KBM-7 (cell line): ENCODE measurements at regions not wholly inside any gene's neighbourhood (a gene's known extent, or its start where the extent isn't known, plus 50 kb on each side); places are given as distances from the start of the nearest gene placed in this dataset.

Source experiments
- DNase-seq: peaks from one replicate; pipeline ENCODE4 v3.0.0-alpha.2; 2015
- in situ Hi-C: fragments of 300-500 bp; cut with MboI; formaldehyde crosslinking; loops from 2 replicates; pipeline ENCODE4 v1.14.3; 2020; ENCODE audit warnings: low sequenced_read_pairs, low pct_unique_long_range_greater_than_20kb, mixed read lengths

DNA sequence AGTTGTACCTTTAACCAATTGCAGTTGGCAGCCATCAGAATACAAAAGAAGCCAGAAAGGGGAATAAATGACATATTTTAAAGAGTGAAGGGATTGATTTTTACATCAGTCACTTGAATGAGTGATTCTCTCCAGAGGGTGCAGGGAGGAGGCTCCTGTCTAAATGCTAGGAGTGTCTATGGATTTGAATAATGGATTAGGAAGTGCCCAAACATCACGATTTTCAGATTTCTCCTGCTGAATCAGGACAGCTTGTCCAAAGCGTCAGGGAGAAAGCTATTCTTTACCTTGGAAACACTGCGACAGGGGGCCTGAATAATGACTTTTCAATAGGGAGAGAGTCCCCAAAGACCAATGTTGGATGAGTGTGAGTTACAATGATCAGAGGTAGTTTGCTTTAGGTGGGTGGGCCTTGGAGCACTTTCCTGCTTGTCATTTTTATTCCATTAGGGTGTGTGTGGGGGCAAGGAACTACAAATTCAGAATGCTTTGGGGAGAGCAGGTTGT, 735.5 kb downstream of the KCNA4 start:
- no peak for DNase-seq
- in situ Hi-C loops, result no loop called here

DNA sequence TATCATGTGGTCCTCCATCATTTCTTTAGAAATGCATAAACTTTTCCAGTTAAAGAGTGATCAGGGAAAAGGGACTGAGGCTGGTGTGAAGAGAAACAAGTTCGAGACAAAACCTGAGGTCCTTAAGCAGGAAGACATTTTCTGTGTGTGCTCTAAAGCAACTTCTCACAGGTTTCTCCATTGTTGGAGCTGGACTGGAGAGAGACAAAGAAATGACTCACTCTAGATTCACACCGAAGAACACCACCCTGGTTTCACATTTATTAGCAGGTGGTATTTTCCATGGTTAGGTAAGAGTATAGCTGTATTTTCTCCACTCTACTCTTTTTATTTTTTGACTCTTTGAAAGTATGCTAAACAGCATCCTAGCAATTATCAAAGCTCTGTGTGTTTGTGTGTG, 736.4 kb downstream of the KCNA4 start:
- DNase-seq, result no peak
- in situ Hi-C loops, result no loop called here

DNA sequence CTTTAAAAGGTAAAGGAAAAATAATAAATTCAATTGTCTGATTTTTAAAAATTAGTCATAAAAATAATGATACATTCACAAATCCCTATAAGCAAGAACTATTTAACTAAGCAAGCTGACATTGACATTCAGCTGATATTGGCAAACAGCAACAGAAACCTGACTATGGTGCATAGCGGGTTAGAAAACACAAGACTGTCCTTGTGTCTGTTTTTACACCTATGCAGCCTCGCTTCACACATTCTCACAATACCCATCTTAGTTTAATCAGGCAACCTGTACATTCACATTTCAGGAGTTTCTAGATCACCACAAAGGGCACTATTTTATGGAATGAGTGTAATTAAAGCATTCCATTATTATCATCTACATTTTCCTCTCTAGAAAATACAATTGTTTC, 737.1 kb downstream of the KCNA4 start:
- in situ Hi-C loops, result no loop called here

DNA sequence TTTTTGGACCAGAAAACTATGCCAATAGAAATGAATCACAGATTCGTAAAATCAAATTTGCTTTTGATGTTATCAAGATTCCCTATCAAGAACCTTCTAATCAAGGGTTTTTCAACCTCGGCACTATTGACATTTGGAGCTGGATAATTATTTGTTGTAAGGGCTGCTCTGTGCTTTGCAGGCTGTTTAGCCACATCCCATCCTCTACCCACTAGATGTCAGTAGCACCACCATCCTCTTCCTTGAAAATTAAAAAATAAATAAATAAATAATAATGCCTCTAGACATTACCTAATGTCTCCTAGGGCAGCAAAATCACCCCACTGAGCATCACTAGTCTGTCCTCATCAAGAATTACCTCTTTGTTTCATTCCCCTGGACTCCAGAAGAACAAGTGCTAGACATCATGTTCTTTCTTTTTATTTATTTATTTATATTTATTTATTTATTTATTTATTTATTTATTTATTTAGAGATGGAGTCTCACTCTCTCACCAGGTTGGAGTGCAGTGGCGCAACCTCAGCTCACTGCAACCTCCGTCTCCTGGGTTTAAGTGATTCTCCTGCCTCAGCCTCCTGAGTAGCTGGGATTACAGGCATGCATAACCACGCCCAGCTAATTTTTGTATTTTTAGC, 744.7 kb downstream of the KCNA4 start:
- in situ Hi-C loops, result no loop called here
- DNase-seq, result no peak

More for the DNA sequence above, 737.1 kb downstream of the KCNA4 start:
- DNase-seq, result no peak

DNA sequence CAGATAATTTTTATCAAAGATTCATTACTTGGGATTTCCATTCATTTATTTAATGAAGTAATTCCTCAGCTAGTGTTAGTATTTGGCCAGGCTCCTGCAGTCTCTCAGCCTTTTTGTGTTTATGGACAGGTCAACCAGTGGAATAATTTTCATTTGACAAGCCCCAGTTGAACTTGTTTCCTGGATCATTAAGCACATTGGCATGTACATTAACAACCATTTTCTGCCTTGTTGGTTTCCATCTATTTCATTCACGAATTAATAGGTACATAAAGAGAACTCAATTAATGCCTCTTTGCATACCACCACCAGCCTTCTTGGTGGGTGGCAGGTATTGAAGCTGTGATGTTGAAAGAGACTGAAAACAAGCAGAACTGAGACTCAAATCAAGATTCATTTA, 745.2 kb downstream of the KCNA4 start:
- in situ Hi-C loops, result no loop called here
- DNase-seq, result no peak

DNA sequence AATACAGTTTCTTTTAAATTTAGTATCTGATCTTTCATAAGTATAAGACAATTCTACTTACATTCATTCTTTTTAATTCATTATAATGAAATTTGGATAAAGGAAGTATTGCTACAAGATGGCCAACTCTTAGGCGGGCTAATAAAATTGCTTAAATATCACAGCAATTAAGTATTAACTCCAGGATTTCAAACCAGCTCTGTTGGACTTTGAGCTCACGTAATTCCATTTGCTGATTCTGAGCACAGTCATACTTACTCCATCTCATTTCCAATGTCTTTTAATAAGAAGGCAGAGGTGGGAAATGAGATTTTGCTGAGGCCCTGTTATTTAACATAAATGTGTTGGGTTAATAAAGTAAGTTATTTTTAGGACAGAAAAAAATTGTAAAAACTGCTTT, 748.1 kb downstream of the KCNA4 start:
- DNase-seq, result no peak
- in situ Hi-C loops, result no loop called here

DNA sequence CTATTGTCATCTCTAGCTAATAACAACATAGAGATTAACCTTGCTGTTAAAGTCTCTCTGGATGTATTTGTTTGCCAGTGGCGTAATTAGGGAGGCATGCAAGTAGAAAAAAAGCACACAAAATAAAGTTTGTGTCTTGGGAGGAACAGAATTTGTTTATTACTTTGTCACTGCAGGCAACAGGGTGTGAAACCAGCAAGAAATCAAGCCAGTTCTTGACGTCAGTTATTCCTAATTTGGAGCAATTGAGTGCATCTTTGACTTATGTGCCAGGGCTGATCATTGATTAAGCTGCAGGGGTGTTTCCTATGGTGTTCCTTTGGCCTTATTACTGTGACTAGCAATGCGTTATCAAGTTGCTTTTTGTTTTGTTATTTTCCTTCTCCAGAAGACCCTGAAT, 751.0 kb downstream of the KCNA4 start:
- no peak for DNase-seq
- in situ Hi-C loops, result no loop called here

DNA sequence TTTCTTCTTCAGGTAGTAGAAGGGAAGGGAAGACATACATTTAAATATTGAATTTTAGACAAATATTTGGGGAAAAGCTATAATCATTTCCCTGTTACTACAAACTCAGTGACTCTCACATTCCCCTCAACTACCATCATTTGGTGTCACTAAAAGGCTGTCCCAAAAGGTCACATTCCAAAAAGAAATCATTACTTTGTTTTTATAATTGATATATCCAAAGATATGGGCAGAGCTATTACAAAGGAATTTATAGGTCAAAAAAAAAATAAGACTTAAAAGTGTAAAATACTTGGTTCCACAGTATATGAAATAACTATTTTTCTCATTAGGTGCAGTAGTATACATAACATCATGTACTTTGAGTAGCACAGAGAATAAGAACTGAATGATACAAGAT, 751.4 kb downstream of the KCNA4 start:
- in situ Hi-C loops, result no loop called here
- DNase-seq, result no peak

DNA sequence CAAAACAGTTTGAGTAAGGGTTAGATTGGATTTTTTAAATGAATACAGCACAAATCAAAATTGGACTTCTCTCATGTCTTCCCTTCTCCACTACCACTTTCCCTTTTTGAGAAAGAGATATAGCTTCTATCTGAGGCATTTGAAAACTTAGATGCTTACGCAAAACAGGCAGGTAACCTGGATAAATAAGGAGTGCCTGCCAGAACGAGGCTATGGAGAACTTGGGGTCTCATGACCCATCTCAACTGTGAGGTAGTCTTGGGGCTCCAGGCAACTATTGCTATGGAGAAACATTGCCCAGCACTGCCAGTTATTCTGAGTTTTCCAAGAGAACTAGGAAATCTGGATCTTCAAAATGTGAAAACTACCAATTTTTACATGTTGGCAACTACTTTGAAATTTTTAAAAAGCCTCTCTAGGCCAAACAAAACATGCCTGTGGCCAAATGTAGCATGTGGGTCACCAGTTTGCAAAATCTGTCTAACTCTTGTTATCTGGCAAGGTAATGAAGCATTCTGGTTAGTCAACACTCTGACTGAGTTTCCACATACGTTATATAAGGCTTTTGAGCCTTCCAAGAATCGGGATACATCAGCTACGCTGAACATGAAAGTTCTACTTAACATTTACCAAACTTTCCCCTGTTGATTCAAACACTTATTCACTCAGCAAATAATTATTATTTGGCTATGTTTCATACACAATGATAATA, 752.7 kb downstream of the KCNA4 start:
- in situ Hi-C loops, result no loop called here
- no peak for DNase-seq

DNA sequence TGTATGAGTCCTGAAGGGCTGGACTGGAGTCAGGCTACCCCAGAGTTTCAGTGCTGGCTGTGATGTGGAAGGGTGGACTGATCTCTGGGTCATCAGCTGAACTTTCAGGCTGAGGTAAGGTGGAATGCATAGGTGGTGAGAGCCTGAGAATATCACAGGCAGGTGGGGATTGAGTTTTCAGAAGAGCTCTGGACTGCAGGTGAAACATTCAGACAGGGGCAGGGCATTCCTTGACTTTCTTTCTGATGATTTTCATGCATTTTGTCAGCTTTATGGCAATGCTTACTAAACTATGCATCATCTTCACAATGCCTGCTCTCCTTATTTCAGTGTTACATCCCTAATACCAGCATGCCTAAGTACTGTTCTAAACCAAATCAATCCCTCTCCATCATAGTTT, 755.0 kb downstream of the KCNA4 start:
- in situ Hi-C loops, result no loop called here
- DNase-seq, result no peak

DNA sequence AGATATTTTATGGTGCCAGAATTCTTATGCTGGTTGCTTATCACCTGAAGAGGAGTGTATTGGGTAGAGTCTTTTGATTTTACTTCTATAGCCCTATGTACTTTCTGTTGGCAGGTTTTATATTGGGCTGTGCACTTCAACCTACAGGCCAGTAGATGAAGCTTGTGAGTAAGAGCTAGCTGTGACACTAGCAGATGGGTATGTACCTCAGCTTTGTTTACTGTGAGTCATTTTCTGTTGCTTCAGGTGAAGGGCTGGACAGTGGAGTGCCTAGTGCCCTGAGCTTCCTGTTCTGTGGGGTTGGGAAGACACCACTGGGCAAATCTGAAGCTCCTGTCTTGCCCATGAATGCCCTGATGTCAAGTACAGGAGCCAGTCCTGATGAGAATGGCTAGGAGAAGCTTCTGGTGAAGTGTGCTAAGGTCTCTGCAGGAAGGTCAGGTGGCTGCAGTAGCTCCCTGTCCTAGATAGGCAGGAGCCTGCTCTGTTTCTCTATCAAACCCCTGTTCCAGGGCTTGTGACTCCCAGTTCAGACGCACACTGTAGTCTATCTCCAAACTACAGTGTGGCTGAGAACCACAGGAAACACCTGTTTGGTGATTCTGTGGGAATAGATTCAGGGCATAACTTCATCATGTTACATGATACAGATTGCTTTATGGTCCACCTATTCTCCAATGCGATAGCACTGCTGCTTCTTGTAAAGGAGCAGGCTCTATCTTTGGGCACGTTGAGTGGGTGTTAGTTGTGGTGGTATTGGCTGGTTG, 755.7 kb downstream of the KCNA4 start:
- no peak for DNase-seq
- in situ Hi-C loops, result no loop called here

DNA sequence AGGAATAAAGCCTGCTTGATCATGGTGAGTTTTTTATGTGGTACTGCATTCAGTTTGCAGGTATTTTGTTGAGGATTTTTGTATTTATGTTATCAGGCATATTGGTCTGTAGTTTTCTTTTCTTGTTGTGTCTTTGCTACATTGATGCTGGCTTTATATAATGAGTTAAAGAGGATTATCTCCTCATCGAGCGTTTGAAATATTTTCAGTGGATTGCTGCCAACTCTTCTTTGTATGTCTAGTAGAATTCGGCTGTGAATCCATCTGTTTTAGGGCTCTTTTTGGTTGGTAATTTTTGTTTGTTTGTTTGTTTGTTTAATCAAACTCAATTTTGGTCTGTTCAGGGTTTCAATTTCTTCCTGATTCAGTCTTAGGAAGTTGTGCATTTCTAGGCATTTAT, 758.4 kb downstream of the KCNA4 start:
- in situ Hi-C loops, result no loop called here
- no peak for DNase-seq

DNA sequence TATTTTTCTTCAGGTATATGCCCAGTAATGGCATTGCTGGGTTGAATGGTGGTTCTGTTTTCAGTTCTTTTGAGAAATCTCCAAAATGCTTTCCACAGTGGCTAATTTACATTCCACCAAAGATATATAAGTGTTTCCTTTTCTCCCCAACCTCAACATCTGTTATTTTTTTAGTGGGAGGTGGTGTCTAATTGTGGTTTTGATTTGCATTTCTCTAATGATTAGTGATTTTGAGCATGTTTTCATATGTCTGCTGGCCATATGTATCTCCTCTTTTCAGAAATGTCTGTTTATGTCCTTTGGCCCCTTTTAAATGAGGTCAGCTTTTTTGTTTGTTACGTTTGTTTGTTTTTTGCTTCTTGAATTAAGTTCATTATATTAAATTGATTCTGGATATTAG, 760.2 kb downstream of the KCNA4 start:
- DNase-seq, result no peak
- in situ Hi-C loops, result no loop called here

DNA sequence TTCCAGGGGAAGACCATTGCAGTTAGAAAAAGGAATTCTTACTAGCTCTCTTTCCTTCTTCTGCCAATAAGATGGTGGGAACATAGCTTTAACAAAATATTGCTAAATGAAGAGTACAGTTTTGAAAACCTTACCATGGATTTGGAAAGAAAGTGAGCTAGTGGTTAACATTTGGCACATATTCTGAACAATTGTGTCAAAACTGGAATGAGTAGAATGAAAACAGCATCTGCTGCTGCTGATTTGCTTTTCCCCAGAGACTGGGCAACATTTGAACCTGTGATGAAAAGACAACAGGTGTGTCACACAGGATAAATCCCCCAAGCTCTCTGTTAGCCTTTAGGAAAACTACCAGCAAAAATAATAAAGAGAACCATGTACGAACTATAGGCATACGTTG, 761.4 kb downstream of the KCNA4 start:
- in situ Hi-C loops, result no loop called here
- DNase-seq, result no peak

DNA sequence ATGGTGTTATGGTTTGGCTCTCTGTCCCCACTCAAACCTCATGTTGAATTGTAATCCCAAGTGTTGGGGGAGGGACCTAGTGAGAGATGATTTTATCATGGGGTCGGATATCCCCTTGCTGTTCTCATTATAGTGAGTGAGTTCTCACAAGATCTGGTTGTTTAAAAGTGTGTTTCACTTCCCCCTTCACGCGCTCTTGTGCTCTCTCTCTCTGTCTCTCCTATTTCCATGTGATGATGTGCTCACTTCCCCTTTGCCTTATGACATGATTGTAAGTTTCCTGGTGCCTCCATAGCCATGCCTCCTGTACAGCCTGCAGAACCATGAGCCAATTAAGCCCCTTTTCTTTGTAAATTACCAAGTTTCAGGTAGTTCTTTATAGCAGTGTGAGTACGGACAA, 765.1 kb downstream of the KCNA4 start:
- peak; percentile 10 for DNase-seq
- in situ Hi-C loops, result no loop called here

DNA sequence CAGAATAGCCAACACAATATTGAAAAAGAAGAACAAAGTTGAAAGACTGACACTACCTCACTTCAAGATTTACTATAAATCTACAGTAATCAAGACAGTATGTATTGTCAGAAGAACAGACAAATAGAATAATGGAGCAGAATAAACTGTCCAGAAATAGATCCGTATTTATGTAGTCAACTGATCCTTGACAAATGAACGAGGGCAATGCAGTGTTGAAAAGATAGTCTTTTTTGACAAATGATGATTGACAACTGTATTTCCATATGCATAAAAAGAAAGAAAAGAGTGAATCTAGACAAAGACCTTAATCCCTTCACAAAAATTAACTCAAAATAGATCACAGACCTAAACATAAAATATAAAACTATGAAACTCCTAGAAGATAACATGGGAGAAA, 767.1 kb downstream of the KCNA4 start:
- in situ Hi-C loops, result no loop called here
- no peak for DNase-seq

DNA sequence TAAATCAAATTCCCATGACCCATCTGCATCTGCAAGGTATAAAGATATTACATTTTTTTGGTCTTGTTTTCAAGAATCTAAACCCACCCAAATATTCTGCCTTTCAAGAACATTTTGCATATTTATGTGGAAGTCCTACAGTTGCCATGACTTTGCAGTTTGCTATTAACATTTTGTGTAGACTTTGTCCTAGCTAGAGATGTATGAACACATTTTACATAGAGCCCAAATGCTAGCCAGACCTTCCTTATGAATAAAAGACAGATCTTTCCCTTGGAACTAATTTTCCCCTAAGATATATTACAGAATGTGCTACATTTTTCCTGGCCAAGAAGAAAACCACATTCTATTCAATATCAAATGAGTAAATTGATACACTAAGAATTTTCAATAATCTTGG, 772.5 kb downstream of the KCNA4 start:
- no peak for DNase-seq
- in situ Hi-C loops, result no loop called here

DNA sequence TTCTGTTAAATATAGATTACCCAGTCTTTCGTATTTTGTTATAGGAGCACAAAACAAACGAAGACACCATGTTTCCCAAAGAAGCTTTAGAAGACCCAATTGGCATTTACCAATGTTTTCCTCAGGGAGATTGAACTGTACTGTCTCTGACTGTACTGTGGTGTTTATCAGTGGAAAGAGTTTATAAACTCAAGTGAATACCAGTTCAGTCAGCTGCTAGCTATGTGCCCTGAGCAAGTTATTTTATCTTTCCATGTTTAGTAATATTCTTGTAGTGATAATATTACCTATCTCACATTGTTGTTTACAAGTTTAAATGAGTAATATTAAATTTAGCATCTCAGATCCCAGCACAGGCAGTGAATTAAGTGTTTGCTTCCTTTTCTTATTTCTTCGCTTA, 773.2 kb downstream of the KCNA4 start:
- in situ Hi-C loops, result no loop called here

DNA sequence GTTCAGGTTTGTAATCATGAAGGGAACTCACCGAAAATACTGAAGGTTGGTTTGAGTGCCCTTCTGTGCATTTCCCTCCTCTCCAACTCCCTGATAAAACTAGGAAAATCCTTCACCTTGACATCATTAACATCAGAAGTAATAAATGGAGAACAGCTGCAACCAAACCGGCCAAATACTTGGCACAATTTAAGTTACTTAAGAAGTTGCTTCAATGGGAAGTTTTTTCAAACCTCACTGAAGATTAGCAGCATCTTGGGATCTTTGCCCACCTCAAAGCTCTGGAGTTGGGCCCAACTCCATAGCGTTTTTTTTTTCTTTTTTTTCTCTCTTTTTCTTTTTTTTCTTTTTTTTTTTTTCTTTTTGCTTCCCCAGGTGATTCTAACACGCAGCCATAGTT, 784.8 kb downstream of the KCNA4 start:
- no peak for DNase-seq
- in situ Hi-C loops, result no loop called here

More for the DNA sequence above, 773.2 kb downstream of the KCNA4 start:
- DNase-seq, result no peak

DNA sequence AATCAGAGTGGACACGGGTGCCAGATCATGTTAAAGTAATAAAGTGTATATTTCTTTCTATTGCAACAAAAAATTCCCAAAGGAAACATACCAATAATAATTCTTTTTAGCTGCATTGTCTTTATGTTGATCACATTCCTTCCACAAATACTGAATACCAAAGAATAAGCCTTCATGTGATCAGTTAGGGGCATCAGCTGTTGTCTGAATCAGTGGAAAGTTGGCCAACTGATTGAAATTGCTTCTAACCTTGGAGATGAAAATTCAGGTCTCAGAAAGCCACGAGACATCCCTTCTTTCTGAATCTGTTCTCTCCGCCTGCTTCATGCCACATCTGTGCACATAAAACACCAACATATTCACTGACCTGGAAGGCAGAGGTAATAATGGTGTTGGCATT, 785.2 kb downstream of the KCNA4 start:
- DNase-seq, result no peak
- in situ Hi-C loops, result no loop called here
